Stimulated activated CD4-positive, alpha-beta T cell treated with anti-CD3 and anti-CD28 coated beads, TNF-alpha, amount 100 ng/mL, for 48 hours (primary cell): ENCODE measurements at regions not wholly inside any gene's neighbourhood (a gene's known extent, or its start where the extent isn't known, plus 50 kb on each side); places are given as distances from the start of the nearest gene placed in this dataset.

ENCODE experiments used
- DNase-seq, 3 donors: peaks; one replicate each; pipeline ENCODE4 v3.0.0-alpha.2; 2020; ENCODE audit warnings: low read depth in 3 of 3

DNA sequence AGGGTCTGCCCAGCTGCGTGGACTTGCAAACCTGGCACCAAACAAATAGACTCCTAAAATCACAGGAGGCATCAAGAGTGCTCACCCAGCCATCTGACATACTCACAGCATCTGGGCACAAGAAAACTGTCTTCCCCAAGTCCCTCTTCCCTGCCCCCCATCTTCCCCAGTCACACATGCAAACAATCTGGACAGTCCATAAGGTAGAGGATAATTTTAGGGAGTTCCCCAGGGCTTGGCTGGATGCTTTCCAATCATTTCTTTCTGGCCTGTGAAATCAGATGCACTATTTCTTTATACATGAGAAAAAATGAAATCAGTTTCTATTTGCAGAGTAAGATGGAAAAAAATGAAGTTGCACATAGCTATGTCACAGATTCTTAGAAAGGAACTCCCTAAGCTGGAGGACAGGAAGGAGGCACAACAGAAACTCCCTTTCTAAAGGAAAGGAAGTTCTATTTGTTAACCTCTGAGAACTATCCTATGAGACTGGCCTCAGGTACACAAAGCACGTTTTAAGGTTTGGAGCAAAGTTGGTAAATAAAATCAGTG is 342.3 kb downstream of the HNRNPD start:
- no peak for DNase-seq

DNA sequence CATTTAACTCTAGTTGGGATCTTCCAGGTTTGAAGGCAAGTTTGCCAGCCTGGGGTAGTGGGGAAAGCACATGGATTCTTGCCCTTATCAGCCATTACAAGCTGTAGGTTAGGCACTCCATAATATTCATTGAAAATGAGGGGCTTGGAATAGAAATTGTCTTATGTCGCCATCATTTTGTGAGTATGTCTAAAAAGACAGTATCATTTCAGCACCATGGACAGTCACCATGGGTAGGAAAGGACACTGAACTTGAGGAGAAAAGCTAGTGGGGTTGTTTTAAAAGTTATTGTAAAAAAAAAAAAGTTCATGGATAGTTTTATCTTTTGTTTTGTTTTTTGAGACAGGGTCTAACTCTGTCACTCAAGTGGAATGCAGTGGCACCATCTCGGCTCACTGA is 356.1 kb downstream of the HNRNPD start:
- DNase-seq: peak in 1 of 3 donors; percentile 4

DNA sequence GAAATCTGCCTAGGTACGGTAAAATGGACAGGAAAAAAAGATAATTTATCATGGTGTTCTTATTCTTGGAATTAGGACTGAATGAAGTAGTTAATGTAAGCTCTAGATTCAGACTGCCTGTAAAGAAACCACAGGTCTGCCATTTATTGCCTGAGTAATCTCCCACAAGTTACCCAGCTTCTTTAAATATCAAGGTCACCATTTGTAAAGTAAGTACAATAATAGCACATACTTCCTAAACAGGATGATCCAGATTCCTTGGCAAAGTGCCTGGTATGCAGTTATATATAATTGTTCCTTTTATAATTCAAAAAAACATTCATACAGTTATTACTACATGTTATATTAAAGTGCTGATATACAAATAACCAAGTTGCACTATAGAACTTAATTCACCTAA is 368.6 kb downstream of the HNRNPD start:
- DNase-seq: no peak

DNA sequence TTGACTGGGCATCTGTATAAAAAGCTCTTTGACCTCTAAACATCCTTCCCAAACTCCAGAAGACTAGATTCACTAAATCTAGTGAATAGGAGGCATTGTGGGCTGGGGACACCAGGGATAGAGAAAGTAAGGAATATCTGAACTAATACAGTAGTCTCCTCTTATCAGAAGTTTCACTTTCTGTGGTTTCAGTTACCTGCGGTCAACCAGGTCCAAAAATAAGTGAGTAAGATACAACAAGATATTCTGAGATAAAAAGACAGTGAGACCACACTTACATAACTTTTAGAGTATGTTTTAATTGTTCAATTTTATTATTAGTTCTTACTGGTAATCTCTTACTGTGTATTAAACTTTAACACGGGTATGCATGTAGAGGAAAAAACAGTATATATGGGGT is 376.5 kb downstream of the HNRNPD start:
- no peak for DNase-seq

DNA sequence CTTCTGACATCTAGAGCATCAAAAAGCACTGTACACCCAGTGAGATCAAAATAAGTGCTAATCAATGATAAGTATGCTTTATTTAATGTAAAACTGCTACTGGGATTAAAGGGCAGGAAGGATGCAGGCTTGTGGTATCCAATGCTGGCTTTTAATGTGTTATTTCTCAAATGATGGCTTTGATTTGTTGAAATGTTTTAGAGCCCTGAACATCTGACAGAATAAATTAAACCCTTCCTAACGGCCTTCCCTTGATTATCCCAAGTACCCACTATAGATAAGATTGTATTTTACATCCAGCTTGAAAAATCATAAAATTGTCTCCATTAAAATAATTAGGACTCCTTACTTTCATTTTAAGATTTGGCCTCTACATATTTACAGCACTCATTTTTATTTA is 382.9 kb downstream of the HNRNPD start:
- DNase-seq: no peak

DNA sequence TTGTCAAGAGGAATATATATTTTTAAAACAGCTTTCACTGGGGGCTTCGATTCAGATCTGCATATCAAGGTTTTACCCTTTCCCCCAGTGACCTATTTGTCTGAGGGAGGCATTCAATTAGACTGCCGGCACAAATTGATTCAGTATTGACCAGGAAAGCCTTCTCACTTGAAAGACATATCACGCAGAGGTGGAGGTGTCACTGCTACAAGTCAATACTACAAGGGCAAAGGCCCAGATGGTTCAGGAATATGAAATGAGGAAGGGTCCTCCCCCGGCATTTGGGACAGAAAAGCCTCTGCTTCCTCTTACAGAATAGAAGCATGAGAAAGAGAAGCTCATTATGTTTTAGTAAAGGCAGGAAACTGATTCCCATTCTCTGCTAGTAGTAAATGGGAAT is 383.6 kb downstream of the HNRNPD start:
- no peak for DNase-seq

DNA sequence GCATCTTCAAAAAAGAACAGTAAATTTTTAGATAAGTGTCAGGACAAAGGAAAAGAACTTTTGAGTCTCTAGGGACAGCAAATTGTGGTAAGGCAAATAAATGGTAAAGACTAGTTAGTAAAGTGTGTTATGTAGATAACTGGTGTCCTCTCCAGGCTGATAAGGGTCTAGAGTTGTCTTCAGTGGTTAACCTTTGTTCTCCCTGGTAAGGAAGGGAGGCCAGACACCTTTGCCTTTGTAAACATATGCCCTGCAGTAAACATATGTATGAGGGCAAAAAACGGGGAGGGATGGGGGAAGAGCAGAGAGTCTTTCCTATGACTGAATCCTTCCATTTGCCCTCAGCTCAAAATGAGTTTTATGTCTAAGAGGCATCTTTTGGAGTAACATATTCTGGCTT is 384.6 kb downstream of the HNRNPD start:
- DNase-seq: no peak

DNA sequence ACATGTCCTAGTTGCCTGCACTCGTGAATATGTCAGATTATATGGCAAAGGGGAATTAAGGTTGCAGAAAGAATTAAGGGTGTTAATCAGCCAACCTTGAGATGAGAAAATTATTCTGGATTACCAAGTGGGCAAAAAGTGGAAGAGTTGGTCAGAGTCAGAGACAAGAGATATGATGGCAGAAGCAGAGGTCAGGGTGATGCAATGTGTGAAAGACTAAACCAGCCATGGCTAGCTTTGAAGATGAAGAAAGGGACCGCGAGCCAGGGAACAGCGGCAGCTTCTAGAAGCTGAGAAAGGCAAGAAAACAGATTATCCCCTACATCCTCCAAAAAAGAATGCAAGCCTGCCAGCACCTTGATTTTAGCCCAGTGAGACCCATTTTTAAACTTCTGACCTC is 385.6 kb downstream of the HNRNPD start:
- no peak for DNase-seq

DNA sequence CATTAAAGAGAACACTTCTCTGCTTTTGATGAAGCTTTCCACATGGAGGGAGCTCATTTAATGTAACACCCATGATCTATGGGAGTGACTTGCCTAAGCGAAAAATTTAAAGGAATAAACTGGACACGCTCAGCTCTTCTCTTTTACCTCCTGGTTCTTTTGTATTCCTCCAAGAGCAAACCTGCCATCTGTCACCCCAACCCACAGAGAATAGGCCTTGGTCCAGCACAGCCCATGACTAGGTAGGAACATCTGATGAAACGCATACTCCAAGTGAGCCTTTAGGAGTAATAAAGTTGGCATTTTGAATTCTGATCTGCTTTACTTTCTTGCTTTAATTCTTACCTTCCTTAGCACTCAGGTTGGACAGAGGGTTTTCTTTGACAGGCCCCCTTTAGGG is 389.0 kb downstream of the HNRNPD start:
- DNase-seq: no peak

DNA sequence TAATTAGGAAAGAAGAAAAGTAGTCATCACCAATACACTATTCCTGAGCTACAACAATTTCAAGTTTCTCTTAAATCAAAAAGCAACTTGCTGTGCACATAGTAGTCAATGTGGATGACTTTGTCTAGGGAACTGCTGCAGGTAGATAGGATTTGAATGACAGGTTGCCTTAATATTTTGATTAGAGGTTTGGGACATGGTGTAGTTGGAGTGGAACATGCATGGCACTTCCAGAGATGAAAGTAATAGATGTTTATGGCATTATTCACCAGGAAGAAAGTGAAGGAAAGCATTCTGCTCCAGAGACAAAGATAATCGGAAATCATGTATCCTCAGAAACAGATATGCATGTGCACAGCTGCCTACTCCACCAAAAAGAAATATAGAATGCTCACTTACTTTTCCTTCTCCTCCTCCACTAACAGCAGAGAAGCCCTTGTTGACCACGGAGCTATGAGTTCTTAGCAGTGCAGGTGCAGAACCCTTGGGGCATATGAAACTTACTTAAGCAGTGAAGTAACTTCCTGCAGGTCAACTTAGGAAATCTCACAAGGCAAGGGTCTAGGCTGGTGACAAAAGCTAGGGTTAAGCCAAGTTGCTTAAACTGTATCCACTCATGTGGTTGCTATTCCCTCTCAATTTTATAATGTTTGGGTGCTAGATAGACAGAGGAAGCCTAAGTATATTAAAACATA is 390.8 kb downstream of the HNRNPD start:
- DNase-seq: no peak

DNA sequence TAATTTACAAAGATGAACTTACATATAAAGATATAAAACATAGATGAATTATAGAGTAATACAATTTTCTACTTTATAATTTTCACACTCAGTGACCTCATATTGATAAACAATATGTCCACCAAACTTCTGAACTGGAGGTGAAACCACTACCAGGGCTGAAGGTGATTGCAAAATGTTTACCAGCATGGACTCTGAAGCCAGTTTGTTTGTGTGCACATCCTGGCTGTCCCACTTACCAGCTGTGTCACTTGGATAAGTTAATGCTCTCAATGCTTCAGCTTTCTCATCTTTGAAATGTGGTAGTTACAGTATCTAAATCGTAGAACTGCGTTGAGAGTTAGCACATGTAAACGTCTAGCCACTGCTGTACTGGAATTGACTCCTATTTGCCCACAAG is 392.6 kb downstream of the HNRNPD start:
- no peak for DNase-seq

DNA sequence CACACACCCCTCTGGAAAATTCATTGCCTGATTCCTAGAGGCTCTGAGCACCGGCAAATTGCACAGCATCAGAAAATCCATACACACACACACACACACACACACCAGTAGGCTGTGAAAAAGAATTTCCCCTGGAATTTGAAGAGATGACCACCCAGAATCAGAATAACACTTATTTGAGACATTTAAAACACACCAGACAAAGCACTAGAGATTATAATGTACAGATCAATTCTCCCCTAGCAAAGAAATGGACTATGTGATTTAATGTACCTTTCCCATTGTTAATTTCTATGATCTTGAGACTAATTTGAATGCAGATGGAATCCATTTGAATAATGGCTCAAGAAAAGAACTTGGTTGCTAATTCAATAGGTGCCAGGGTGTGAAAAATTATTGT is 399.3 kb downstream of the HNRNPD start:
- no peak for DNase-seq

DNA sequence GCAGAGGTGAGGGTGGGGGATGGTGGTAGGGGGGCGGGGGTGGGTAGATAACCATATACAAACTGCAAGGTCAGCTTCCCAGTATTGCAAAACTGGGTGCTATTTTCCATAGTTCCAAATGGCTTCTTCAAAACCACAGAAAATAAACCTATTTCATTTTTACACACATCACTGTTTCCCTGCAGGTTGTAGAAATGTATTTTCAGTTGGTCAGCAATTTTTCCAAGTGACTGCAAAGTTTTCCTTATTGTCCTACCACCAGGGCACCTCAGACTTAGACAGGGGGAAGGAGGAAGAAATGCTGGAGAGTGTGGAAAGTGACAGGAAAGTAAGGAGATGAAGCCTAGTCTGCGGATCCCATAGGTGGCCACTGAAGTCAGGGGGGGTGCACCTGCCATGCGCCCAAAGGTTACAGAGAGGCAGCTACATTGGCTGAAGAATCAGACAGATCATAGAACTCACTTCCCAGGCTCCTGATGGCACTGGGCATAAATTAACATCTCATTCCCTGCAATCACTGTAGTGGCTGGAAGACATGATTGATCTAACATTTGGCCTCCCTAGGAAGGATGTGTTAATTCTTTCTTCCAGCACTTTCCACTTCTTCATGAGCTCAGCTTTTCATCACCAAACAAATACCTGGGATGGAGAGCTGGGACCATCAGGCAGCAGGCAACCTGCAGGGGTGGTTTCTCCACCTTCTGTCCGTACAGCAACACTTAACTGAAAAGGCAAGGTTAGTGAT is 402.0 kb downstream of the HNRNPD start:
- no peak for DNase-seq

DNA sequence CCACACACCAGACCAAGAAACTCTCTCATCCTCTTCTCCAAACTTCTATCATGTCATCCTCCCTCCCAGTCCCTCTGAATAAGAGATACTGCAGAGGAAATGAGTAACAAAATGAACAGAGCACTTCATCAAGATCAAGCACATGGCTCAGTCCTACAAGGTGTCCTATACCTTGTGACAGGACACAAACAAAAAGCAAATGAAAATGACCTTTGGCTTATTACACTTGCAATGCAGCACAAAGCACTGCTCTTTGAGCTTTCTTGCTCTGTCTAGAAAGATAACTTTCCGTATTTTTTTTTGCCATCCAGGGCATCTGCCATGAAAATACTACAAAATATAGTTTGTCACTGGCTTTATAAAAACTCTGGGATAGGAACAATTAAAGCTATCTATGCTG is 402.7 kb downstream of the HNRNPD start:
- DNase-seq: no peak

DNA sequence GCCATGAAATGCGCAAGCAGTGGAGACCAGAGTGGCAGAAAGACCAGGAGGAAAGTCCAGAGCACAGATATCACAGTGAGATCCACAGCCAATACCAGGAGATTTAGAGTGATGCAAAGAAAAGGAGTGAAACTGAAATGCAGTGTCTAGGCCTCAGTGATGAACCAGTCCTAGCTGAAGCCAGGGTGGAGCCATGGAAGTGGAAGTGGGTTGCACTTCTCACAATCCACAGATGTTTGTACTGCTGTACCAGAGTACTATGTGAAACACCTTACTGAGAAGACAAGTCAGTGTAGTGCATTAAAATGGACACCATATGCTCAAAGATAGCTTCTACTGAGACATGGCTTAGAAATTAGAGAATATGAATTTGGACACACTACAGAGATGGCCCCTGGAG is 403.3 kb downstream of the HNRNPD start:
- no peak for DNase-seq

DNA sequence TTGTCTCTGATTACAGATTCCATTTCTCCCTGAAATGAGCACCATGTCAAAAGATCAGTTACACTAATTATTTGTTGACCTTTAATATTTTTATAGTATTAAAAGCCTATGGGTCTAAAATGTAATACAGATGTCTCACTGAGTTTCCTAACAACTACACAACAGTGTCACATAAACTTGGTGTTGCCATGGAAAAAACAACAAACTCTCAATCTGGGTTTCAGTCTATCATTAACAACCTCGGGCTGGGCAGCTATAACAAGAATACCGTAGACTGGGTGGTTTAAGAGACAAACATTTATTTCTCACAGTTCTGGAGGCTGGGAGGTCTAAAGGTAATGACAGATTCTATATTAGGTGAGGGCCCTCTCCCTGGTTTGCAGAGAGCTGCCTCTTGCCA is 407.1 kb downstream of the HNRNPD start:
- DNase-seq: no peak

DNA sequence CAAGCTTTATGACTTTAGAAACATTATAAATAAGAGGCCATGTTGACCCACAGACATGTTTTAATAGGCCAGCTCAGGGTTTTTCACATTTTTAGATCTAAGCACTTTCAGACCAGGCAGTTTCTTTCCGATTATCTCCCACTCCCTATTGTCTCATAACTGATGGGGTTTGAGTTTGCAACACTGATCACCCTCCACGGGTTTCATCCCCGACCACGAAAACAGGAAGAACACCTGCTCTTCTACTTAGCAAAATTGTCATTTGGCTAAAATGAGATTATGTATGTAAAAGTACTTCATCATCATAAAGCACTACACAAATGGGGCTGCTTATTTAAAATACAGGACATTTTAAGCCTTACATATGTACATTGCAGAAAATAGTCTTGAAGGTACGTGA is 407.9 kb downstream of the HNRNPD start:
- DNase-seq: no peak

DNA sequence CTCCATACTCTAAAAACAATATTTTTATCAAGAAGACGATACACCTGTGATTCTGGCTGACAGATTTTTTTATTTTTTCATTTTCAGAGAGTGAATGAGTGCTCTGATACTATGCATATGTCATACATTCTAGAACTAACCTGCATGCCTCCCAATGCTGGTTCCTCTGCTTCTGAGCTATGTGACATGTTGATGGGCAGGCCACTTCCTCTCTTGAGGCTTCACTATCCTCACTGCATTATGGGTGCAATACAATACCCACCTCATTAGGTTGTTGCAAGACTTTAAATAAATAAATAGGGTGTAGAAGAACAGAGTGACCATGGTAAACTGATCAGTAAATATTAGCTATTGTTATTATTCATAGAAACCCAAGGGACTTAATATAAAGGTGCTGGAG is 408.3 kb downstream of the HNRNPD start:
- no peak for DNase-seq

DNA sequence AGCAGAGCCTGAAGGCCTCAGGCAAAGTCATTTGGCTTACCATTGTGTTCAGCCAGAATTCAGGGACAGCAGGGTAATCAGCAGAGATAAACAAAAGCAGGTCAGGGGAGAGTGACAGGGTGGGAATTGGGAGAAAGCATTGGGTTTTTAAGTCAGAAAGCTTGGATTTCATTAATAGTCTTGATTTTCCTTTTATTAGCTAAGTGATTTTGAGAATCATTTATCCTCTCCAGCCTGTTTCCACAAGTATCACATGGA is 410.1 kb downstream of the HNRNPD start:
- no peak for DNase-seq

DNA sequence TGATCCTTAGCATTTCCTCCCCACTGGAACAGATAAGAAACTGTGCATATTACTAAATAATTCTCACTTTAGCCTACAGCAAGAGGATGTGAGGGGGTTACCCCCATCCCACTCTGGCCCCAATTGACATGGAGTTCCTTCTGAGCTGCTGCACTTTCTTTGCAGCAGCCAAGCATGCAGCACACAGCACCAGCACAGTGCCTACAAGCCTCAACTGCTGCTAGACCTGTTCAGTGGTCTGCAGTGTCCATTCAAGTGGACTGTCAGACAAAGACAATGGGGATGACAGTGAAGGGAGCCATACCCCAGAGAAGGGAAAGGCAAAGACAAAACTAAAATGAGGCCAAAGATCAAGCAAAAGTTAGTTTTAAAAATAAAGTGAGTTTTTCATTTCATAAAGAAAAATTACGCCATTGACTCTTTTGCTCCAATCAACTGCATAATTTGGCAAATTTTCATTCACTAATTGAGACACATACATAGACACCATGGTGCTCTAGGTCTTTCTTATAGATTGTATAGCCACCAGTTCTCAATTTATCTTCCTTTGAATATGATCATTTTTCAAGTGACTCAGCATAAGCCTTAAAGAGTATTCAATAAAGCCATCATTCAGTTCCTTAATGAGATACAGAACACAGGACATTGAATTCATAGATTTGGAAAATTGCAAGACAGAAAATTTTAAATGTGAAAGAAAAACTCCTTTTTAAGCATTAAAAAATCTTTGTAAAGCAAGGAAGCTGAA is 410.6 kb downstream of the HNRNPD start:
- no peak for DNase-seq

DNA sequence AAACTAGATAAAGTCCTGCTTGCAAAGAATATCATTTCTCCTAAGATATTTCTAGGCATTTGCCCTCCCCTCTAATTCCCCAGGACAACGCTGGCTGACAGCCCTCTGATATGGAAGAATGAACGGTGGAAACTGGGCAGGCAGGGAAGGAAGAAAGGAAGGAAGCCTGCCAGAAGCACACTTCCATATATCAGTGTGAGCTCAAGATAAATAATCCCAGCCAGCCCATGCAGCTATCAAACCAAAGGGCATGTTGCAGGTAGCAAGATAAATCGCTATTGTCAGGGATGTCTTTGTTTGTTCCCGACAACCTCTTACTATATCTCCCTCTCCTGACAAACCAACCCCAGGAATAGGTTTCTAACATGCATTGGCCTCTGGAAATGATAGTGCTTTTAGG is 412.8 kb downstream of the HNRNPD start:
- no peak for DNase-seq

DNA sequence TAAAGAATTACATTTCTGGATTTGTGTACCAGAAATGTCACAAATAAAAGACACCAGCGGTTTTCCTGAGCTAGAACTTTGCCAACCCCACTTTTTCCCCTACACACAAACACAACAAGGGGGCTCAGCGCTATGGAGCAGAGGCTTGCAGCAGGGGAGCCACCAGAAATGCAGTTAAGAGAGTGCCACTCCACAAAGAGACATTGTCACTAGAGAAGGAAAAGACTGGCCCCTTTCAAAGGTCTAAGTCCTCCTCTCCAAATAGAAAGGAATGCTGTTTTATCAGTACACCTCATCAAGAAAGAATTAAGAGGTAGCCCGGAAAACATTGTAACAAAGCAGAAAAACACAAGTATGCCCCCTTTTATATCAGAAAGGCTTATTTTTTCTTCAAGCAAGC is 419.5 kb downstream of the HNRNPD start:
- no peak for DNase-seq

DNA sequence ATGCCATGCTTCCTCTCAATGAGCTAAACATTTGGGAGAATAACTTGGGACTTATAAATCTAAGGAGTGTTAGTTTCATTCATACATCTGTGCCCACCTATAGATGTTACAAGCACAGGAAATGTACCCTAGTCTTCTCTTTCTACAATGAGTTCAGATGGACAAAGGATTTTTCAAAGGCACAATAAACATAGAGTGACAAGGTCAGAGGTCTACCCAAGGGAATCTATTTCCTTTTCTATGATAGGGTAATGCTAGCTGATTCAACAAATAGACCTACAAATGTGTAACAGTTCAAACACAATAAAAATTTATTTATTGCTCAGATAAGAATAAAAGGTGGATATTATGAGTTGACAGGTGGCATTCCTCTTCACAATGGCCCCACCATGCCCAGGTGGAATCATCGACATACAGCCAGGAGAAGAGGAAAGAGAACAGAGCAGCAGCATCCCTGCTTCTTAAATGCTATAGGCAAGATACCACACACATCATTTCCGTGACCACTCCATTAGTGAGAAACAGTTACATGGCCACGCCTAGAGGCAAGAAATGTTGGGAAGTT is 421.8 kb downstream of the HNRNPD start:
- DNase-seq: no peak
